ENCODE measurements at regions not wholly inside any gene's neighbourhood (a gene's known extent, or its start where the extent isn't known, plus 50 kb on each side); places are given as distances from the start of the nearest gene placed in this dataset.
"Not testable (repeated sequence)": the region's sequence is repeated elsewhere in the genome, so short reads cannot be mapped to it uniquely, and the experiment has no call there.

DNA sequence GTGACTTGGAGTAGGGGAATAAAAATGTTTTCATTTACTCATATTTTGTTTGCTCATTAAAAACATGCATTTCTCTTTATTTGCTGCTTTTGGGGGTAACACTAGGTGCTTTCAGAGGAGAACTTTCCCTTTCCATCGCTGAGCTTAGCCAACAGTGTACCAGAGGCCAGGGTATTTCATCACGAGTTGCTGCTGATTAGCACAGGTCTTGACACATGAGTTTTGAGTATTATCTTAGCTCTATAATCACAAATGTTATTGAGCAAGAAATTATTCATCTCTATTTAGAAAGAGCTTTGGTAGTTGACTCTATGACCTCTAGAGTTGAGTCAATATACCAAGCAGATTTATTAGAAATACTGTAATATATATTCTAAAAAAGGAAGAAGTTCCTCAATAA, 375.9 kb downstream of the NXPH1 start:
- no peak for DNase-seq (ENCODE audit: low read depth, low spot score)

DNA sequence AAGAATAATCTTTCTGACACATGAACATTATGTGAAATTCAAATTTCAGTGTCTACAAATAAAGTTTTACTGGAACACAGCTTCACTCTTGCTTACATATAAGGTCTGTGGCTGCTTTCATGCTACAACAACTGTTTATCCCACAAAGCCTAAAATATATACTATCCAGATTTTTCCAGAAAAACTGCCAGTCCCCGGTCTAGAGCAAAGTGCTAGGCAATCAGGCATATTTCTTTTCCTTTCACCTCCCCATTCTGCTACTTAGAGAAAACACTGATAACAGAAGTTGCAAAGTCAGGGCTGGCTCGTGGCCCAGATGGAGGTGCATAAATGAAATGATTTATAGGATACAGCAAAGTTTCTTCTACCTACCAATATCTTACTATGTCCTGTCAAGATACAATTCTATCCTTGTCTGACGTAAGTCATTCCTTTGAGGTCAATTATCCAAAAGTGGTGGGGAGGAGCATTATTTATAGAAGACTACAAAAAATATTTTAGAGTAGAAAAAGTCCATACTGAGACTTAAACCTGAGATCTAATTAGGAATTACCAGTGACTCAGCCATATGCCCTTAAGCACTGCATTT, 384.1 kb downstream of the NXPH1 start:
- no peak for DNase-seq (ENCODE audit: low read depth, low spot score)

DNA sequence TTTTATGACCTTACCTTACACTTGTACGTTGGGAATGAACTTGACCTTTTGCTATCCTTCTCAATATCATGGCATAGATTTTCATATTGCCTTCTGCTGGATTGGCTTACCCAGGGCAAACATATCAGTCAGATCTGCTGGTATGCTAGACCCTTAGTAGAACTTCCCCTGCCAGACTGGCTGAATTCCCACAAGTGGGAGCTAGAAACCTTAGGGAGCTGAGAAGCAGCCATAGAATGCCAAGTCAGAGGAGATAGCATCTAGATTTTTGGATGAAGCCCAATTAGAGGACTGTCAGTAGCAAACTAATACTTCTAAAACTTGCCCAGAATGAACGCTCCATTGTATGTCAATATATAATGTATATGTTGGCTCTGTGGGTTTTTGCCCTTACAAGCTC, 385.0 kb downstream of the NXPH1 start:
- no peak for DNase-seq (ENCODE audit: low read depth, low spot score)

GRCh38 chr7:8822595-8822994, 389.2 kb downstream of the NXPH1 start:
- DNase-seq (ENCODE audit: low read depth, low spot score): no peak

DNA sequence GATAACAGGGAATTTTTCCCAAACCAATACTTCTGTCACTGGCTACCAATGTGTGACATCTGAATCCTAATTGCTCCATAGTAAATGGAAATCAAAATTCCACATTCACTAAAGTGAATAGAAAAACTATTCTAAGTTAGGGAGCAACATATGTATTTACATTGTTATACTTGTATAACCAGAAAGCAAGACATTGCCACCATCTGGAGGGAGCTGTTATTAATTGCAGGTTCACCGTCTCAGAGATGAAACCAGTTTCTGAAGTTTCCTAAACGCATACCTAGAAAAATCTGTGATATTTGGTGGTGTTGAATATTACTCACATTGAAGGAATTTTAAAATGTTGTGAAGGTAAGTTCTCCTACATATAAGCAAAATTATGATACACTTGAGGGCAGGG, 390.1 kb downstream of the NXPH1 start:
- no peak for DNase-seq (ENCODE audit: low read depth, low spot score)

DNA sequence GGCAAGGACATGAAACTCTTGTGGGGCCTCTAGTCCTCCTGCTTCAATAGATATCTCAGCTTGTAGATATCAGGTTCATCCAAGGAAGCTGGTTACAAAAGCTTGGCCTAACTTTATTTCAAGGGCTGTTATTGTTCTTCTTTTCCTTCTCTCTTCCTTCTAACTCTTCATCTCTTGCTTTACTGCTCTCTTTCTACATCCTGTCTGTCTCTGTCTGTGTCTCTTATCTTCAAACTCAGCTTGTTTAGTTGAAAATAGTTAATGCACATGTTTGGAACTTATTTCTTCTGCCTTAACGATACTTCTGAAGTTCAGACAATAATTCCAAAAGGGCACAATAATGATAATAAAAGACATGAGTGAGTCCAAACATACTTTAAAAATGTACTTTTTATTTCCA, 393.9 kb downstream of the NXPH1 start:
- DNase-seq (ENCODE audit: low read depth, low spot score): no peak

DNA sequence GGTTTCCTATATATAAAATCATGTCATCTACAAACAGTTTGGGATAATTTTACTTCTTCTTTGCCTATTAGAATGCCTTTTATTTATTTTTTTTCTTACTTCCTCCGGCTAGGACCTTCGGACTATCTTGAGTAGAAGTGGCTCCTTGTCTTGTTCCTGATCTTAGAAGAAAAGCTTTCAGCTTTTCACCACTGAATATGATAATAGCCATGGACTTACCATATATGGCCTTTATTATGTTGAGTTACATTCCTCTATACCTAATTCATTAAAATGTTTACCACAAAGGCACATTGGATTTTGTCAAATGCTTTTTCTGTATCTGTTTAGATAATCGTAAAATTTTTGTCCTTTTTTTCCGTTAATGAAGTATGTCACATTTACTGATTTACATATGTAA, 395.7 kb downstream of the NXPH1 start:
- no peak for DNase-seq (ENCODE audit: low read depth, low spot score)

DNA sequence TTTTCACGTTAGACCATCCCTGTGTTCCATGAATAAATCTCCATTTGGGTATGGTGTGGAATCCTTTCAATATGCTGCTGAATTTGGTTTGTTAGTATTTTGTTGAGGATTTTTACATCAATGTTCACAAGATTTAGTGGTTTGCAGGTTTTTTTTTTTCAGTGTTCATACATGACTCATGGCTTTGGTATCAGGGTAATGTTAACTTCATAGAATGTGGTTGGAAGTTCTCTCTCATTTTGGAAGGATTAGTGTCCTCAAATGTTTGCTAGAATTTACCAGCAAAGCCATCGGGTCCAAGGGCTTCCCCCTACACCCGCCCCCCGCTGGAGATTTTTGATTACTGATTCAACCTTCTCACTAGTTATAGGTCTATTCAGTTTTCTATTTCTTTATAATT, 398.0 kb downstream of the NXPH1 start:
- no peak for DNase-seq (ENCODE audit: low read depth, low spot score)

GRCh38 chr7:8833355-8833754, 399.9 kb downstream of the NXPH1 start:
- no peak for DNase-seq (ENCODE audit: low read depth, low spot score)

- no peak for DNase-seq (ENCODE audit: low read depth, low spot score)
These were observed 407.8 kb downstream of the NXPH1 start for GRCh38 chr7:8841171-8841570.

DNA sequence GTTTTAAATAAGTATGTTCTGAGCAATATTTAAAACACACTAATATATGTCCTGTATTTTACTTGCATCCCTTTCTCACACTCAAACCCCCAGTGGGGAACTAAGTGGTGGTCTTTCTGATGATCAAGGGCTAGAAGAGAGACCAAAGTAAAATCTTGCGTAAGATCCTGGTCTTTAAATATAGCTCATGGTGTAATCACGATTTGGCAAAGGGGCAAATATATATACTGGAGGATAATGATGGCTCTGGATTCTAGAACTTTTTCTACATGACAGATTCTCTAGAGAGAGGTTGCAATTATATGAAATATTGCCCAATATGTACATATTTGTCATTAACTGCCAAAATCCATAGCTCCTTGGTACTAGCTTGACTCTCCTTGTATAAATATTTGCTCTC, 438.3 kb downstream of the NXPH1 start:
- DNase-seq (ENCODE audit: low read depth, low spot score): no peak

DNA sequence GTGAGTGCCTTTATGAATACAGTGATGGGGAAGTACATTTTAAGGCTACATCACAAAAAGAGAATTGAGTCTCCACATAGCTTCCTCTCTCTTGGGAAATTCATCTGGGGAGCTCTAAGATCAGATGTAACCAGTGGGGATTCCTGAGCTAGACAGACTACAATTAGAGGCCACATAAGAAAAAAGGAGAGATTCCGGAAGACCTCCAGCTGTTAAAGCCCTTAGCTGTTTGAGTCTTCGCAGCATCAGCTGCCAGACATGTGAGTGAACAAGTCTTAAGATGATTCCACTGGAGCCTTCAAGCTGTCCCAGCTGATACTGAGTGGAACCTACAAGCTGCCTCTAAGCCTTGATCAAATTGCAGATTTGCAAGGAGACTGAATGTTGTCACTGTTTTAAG, 448.5 kb downstream of the NXPH1 start:
- DNase-seq (ENCODE audit: low read depth, low spot score): no peak

GRCh38 chr7:8885480-8886000, 452.1 kb downstream of the NXPH1 start:
- DNase-seq (ENCODE audit: low read depth, low spot score): no peak

DNA sequence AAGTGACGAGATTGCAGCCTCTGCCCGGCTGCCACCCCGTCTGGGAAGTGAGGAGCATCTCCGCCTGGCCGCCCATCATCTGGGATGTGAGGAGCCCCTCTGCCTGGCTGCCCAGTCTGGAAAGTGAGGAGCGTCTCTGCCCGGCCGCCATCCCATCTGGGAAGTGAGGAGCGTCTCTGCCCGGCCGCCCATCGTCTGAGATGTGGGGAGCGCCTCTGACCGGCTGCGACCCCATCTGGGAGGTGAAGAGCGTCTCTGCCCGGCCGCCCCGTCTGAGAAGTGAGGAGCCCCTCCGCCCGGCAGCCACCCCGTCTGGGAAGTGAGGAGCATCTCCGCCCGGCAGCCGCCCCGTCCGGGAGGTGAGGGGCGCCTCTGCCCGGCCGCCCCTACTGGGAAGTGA, 456.9 kb downstream of the NXPH1 start:
- DNase-seq (ENCODE audit: low read depth, low spot score): not testable (repeated sequence)

DNA sequence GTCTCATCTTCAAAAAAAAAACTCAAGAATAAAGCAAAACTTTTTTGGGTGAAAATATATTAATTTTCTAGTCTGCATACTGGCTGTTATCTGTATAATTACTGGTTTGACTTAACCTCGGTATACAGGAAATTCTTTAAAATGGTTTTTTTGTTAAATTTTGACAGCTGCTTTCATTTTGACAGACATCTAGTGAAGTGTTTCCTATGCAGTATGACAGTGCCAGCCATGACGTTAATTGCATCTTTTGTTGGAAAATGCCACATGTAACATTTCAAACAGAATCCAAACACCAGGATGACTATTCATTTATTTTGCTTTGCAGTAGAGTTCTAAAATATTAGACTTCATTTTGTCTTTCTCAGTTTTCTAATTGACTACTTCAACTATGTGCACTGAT, 460.4 kb downstream of the NXPH1 start:
- DNase-seq (ENCODE audit: low read depth, low spot score): no peak

DNA sequence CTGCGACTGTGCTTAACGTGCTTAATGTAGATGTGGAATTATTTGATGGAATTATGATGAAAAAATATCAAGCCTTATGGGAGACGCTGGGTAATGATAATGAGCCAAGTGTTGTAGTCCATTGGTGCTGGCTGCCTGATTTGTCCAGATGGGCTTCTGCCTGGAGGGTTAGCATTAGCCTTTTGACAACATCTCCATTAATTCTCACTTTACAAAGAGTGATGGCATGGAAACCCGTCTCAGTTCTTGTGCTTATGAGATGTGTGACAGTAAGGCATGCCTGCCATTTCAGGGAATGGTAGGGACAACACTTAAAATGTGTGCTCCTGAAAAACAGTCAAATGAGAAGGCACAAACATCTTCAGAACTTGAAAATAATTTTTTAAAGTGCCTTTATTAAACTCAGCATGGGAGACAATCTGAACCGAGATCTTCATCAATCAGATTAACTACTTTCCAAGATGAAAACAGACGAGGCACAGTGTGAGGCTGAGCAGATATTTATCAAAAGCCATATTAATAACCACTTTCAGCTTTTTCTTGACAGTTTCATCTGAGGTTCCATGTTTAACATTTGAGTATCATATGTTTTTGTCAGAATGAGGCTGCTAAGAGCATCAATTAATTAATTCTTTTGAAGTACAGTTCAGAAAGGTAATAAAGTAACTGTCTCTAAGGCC, 473.1 kb downstream of the NXPH1 start:
- no peak for DNase-seq (ENCODE audit: low read depth, low spot score)

GRCh38 chr7:8908889-8909288, 475.5 kb downstream of the NXPH1 start:
- DNase-seq (ENCODE audit: low read depth, low spot score): no peak

GRCh38 chr7:8913682-8914081, 480.3 kb downstream of the NXPH1 start:
- DNase-seq (ENCODE audit: low read depth, low spot score): peak; percentile 10

- DNase-seq (ENCODE audit: low read depth, low spot score): no peak
These were observed 488.4 kb downstream of the NXPH1 start for GRCh38 chr7:8921807-8922206.

GRCh38 chr7:8922726-8923125, 489.3 kb downstream of the NXPH1 start:
- DNase-seq (ENCODE audit: low read depth, low spot score): no peak

GRCh38 chr7:8923164-8923806, 489.9 kb downstream of the NXPH1 start:
- no peak for DNase-seq (ENCODE audit: low read depth, low spot score)

DNA sequence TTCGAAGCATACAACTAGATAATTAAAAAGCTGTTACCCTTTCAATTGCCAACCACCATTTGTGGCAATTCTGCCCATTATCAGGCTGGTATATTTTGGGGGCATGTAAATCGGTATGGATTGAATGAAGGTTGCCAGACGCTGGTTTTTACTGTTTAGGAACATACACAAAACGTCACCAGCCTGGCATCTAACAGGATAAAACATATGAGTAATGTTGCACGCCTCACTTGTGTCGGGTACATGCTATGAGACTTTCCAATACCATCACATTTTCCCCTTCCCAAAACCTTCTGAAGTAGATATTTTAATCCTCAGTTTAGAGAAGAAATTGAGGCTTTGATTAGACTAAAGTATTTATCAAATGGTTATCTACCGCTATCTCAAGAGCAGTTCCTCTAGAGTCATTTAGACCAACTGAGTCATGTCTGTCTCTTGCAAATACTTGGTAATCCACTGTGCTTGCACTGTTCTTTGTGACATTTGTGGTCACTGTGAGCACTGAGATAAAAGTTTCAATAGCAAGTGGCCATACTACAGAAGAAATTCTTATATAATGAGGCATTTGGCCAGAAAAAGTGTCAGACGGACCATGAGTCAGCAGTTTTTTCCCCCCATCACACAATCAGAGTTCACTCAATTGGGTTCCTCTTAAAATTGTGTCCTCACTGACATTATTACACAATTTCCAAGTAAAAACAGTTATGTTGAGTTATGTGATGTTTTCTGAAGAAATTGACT, 498.7 kb downstream of the NXPH1 start:
- no peak for DNase-seq (ENCODE audit: low read depth, low spot score)
